GM10266 (cell line): ENCODE measurements at regions not wholly inside any gene's neighbourhood (a gene's known extent, or its start where the extent isn't known, plus 50 kb on each side); places are given as distances from the start of the nearest gene placed in this dataset.
A peak's percentile ranks its signal among the peaks of the same experiment; 100 is the strongest.

Source experiments
- DNase-seq: peaks from one replicate; pipeline ENCODE4 v3.0.0; 2012; ENCODE audit errors: extremely low spot score
- CTCF ChIP-seq: IDR thresholded peaks from 2 replicates; pipeline ENCODE4 v1.5.1; 2012; ENCODE audit warnings: mild to moderate bottlenecking, low read depth; ENCODE audit not compliant: control insufficient read depth, insufficient read depth; ENCODE audit errors: missing control alignments

DNA sequence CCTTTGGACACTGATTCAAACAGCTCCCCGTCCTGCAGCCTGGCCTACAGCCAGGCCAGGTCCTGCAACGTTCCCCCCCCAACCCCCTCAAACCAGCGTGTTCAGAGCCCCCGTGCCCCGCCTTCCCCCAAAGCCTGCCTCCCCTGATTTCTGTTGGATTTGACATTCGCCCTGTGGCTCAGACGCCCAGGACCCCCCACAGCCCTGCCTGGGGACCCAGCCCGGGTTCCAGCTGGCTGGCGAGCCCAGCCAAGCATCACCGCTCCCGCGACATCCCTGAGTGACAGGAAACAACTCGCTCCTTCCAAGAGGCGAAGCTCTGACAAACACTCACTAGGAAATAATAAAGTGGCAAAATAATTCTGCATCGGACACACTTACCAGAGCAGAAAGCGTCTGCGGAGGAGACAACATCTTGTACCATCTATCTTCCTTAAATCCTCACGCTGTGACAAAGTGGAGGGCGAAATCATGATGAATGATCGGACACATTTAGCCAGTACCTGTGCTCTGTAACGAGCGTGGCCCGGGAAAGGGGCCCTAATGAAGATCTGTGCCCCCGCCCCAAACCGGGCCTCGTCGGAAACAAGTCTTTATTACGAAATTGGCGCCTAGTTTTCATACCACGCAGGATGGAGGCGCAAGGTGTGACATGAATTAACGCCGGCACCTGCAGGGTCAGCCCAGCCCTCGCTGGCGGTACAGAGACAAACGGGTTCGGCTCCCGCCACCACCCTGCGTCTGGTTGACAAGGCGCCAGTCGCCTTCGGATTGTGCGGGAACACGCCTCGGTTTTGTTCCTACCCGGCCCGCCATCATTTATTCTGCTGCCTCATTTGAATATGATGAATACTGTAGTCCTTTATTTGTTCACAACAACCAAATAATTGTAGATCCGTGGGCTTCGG, 91.0 kb upstream of the MVB12B start:
- no peak for TF ChIP-seq CTCF
- no peak for DNase-seq

- TF ChIP-seq CTCF = no peak
- DNase-seq = no peak
Measured at GRCh38 chr9:126236273-126236672, 90.4 kb upstream of the MVB12B start.

- TF ChIP-seq CTCF = no peak
- DNase-seq = no peak
Measured at GRCh38 chr9:126238415-126238814, 88.2 kb upstream of the MVB12B start.

- no peak for DNase-seq
- no peak for TF ChIP-seq CTCF
Measured at GRCh38 chr9:126239515-126239914, 87.1 kb upstream of the MVB12B start.

GRCh38 chr9:126240835-126241234, 85.8 kb upstream of the MVB12B start:
- no peak for TF ChIP-seq CTCF
- peak; percentile 4 for DNase-seq

DNA sequence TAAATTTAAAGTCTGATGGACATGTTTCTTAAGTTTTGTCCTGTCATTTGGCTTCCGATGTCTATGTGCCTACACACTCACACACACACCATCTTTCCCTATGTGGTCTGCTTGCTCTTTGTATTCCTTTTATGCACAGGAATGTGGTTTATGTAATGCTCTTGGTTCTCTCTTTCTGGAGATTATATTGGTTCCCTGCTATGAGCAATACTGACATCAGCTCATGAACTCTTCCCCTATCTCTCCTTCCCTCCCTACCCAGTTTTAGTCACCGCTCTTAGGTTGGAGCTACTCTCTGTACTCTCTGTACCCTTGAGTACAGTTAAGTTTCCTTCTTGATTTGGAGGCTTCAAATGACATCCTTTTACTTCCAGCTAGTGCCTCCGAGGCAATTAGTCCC, 77.9 kb upstream of the MVB12B start:
- DNase-seq = no peak
- TF ChIP-seq CTCF = no peak

DNA sequence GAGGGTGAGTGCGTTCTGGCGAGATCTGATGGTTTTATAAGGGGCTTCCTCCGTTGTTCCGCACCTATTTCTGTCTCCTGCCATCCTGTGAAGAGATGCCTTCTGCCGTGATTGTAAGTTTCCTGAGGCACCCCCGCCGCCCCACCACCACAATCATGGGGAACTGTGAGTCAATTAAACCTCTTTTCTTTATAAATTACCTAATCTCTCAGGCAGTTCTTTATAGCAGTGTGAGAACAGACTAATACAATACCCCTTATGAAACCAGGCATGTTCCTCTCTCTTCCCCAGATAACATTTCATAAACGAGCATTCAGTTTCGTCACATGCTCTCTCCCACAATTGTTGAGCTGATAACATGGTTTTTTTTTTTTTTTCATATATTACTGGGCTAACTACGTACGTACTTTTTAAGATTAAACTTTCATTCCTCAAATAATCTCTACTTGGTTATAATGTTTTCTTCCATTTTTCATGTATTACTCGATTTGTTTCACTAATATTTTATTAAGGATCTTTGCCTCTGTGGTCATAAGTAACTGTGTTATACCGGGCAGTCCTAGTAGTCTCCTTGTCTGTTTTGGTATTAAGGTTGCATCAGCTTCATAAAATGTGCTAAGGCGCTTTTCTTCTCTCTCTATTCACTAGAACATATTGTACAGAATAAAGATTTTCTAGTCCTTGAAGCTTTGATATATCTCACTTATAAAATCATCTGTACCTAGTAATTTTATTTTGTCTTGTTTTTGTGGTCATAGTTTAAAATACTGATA, 64.9 kb upstream of the MVB12B start:
- no peak for TF ChIP-seq CTCF

More for the DNA sequence above, 64.9 kb upstream of the MVB12B start:
- DNase-seq = no peak
